K562 (cell line): ENCODE measurements at regions not wholly inside any gene's neighbourhood (a gene's known extent, or its start where the extent isn't known, plus 50 kb on each side); places are given as distances from the start of the nearest gene placed in this dataset.

Source experiments
- CEBPG ChIP-seq, 3 experiments: fragments of 200-800 bp in 1 of 3; sonication (Bioruptor generic) in 1 of 3; sonication (generic) in 1 of 3; formaldehyde crosslinking in 1 of 3; IDR thresholded peaks in 2 of 3; conservative IDR thresholded peaks in 1 of 3; 2 replicates each; pipeline versions ENCODE4 v1.6.1 to v1.8.0; 2016 to 2022; ENCODE audit warnings: missing compliant biosample characterization in 2 of 3, missing genetic modification characterization in 2 of 3, mild to moderate bottlenecking in 1 of 3, missing genetic modification reagents in 1 of 3
- CHD4 ChIP-seq: fragments of 200-600 bp; sonication (generic); IDR thresholded peaks from 3 replicates; pipeline ENCODE4 v1.6.1; 2012; ENCODE audit warnings: low read depth, mild to moderate bottlenecking, mixed read lengths, low read length, inconsistent platforms; ENCODE audit not compliant: insufficient read depth, insufficient replicate concordance, poor library complexity, severe bottlenecking
- DACH1 ChIP-seq: fragments of 450-650 bp; IDR thresholded peaks from 2 replicates; pipeline ENCODE4 v1.6.1; 2018; ENCODE audit not compliant: partially characterized antibody
- POLR2H ChIP-seq: IDR thresholded peaks from 2 replicates; pipeline ENCODE4 v1.6.1; 2016; ENCODE audit warnings: missing genetic modification characterization, low read depth, mild to moderate bottlenecking, control low read depth, missing compliant biosample characterization, moderate library complexity
- RBM14 ChIP-seq: fragments of 200-400 bp; formaldehyde crosslinking; IDR thresholded peaks from 2 replicates; pipeline ENCODE4 v1.6.1; 2018; ENCODE audit warnings: low read depth, mild to moderate bottlenecking, low read length, moderate library complexity, borderline replicate concordance; ENCODE audit not compliant: insufficient read depth
- ZNF239 ChIP-seq: fragments of 250-450 bp; sonication (Bioruptor Pico); IDR thresholded peaks from 2 replicates; pipeline ENCODE4 v1.4.0; 2020; ENCODE audit warnings: mild to moderate bottlenecking
- ZNF551 ChIP-seq: fragments of 250-450 bp; sonication (Bioruptor Pico); IDR thresholded peaks from 2 replicates; pipeline ENCODE4 v1.5.0; 2021; ENCODE audit warnings: mild to moderate bottlenecking, moderate library complexity
- ZNF609 ChIP-seq: sonication (generic); formaldehyde crosslinking; IDR thresholded peaks from 2 replicates; pipeline ENCODE4 v1.8.1; 2023; ENCODE audit warnings: missing genetic modification reagents, mild to moderate bottlenecking, borderline replicate concordance
- TF ChIP-seq, protein P1 (sequence below): fragments of 450-650 bp; IDR thresholded peaks from 2 replicates; pipeline ENCODE4 v1.6.1; 2016; ENCODE audit warnings: borderline replicate concordance
- TF ChIP-seq, protein P2 (sequence below): fragments of 200-400 bp; formaldehyde crosslinking; IDR thresholded peaks from 2 replicates; pipeline ENCODE4 v1.6.1; 2017; ENCODE audit warnings: mild to moderate bottlenecking, low read depth, low read length, moderate library complexity
- TF ChIP-seq, protein P3 (sequence below): sonication (generic); formaldehyde crosslinking; IDR thresholded peaks from 2 replicates; pipeline ENCODE4 v1.8.1; 2023; ENCODE audit warnings: mild to moderate bottlenecking, missing genetic modification reagents

DNA sequence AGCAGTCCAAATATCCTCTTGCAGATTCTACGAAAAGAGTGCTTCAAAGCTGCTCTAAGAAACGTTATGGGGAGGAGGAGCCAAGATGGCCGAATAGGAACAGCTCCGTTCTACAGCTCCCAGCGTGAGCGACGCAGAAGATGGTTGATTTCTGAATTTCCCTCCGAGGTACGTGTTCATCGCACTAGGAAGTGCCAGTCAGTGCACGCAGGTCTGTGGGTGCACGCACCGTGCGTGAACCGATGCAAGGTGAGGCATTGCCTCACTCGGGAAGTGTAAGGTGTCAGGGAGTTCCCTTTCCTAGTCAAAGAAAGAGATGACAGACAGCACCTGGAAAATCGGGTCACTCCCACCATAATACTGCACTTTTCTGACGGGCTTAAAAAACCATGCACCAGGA is 272.1 kb upstream of the DEFB115 start (continued):
- TF ChIP-seq, protein P1, sequence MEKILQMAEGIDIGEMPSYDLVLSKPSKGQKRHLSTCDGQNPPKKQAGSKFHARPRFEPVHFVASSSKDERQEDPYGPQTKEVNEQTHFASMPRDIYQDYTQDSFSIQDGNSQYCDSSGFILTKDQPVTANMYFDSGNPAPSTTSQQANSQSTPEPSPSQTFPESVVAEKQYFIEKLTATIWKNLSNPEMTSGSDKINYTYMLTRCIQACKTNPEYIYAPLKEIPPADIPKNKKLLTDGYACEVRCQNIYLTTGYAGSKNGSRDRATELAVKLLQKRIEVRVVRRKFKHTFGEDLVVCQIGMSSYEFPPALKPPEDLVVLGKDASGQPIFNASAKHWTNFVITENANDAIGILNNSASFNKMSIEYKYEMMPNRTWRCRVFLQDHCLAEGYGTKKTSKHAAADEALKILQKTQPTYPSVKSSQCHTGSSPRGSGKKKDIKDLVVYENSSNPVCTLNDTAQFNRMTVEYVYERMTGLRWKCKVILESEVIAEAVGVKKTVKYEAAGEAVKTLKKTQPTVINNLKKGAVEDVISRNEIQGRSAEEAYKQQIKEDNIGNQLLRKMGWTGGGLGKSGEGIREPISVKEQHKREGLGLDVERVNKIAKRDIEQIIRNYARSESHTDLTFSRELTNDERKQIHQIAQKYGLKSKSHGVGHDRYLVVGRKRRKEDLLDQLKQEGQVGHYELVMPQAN = no peak
- TF ChIP-seq CEBPG (CRISPR knock-in tag; IDR thresholded peaks at IDR 0.05) (no peak), CEBPG (tag; conservative IDR thresholded peaks at IDR 0.05 in 1 of 2, IDR thresholded peaks at IDR 0.05 in 1 of 2) (no peak), DACH1 (no peak), ZNF239 (CRISPR knock-in tag) (no peak), ZNF609 (CRISPR knock-in tag) (no peak), CHD4 (no peak), ZNF551 (CRISPR knock-in tag) (no peak), POLR2H (tag) (no peak), RBM14 (no peak)
- TF ChIP-seq, protein P2, sequence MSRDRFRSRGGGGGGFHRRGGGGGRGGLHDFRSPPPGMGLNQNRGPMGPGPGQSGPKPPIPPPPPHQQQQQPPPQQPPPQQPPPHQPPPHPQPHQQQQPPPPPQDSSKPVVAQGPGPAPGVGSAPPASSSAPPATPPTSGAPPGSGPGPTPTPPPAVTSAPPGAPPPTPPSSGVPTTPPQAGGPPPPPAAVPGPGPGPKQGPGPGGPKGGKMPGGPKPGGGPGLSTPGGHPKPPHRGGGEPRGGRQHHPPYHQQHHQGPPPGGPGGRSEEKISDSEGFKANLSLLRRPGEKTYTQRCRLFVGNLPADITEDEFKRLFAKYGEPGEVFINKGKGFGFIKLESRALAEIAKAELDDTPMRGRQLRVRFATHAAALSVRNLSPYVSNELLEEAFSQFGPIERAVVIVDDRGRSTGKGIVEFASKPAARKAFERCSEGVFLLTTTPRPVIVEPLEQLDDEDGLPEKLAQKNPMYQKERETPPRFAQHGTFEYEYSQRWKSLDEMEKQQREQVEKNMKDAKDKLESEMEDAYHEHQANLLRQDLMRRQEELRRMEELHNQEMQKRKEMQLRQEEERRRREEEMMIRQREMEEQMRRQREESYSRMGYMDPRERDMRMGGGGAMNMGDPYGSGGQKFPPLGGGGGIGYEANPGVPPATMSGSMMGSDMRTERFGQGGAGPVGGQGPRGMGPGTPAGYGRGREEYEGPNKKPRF = no peak
- TF ChIP-seq, protein P3, sequence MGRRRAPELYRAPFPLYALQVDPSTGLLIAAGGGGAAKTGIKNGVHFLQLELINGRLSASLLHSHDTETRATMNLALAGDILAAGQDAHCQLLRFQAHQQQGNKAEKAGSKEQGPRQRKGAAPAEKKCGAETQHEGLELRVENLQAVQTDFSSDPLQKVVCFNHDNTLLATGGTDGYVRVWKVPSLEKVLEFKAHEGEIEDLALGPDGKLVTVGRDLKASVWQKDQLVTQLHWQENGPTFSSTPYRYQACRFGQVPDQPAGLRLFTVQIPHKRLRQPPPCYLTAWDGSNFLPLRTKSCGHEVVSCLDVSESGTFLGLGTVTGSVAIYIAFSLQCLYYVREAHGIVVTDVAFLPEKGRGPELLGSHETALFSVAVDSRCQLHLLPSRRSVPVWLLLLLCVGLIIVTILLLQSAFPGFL = no peak
